Kidney (tissue), 13 donors: ENCODE measurements at regions not wholly inside any gene's neighbourhood (a gene's known extent, or its start where the extent isn't known, plus 50 kb on each side); places are given as distances from the start of the nearest gene placed in this dataset.

Experiments used
- DNase-seq, 5 donors: peaks; one replicate each; pipeline ENCODE4 v3.0.0-alpha.2; 2013 to 2020
- FAIRE-seq: peaks from 2 replicates; lab custom pipeline; 2012; peaks lifted over from hg19 to GRCh38; lab: Jason Lieb, UNC
- H3K27ac ChIP-seq, 2 donors: one replicate each; pipeline ENCODE4 v1.7.0; 2013; ENCODE audit warnings: low read depth in 2 of 2, low read length in 2 of 2, inconsistent platforms in 1 of 2
- H3K27me3 ChIP-seq: one replicate; pipeline ENCODE4 v1.7.1; 2013; ENCODE audit warnings: low read length, inconsistent platforms; ENCODE audit not compliant: control insufficient read depth, insufficient read depth
- H3K36me3 ChIP-seq, 3 donors: one replicate each; pipeline versions ENCODE4 v1.7.0 to v1.7.1; 2013; ENCODE audit warnings: low read length in 3 of 3, control low read depth in 1 of 3, inconsistent platforms in 1 of 3; ENCODE audit not compliant: insufficient read depth in 3 of 3, control insufficient read depth in 2 of 3
- H3K4me1 ChIP-seq, 3 donors: one replicate each; pipeline versions ENCODE4 v1.7.0 to v1.7.1; 2013; ENCODE audit warnings: low read length in 3 of 3, inconsistent platforms in 1 of 3, low read depth in 1 of 3; ENCODE audit not compliant: control insufficient read depth in 2 of 3, insufficient read depth in 2 of 3
- H3K4me3 ChIP-seq, 3 donors: one replicate each; pipeline versions ENCODE4 v1.7.0 to v1.8.1; 2013; ENCODE audit warnings: low read length in 3 of 3, control low read depth in 1 of 3, inconsistent platforms in 1 of 3
- H3K9ac ChIP-seq, 3 donors: one replicate each; pipeline versions ENCODE4 v1.7.0 to v1.7.1; 2013; ENCODE audit warnings: low read length in 3 of 3, control low read depth in 1 of 3, inconsistent platforms in 1 of 3
- H3K9me3 ChIP-seq, 3 donors: one replicate each; pipeline versions ENCODE4 v1.7.0 to v1.7.1; 2013; ENCODE audit warnings: low read length in 3 of 3, control low read depth in 1 of 3, inconsistent platforms in 1 of 3; ENCODE audit not compliant: control insufficient read depth in 2 of 3, insufficient read depth in 1 of 3
- intact Hi-C: fragments of 100-400 bp; cut with DNase I; formaldehyde crosslinking; loops from one replicate; pipeline ENCODE4 v1.11.1; 2022
- TF ChIP-seq, protein P1 (sequence below): IDR thresholded peaks from 3 replicates; pipeline ENCODE4 v1.5.1; 2012; ENCODE audit warnings: mild to moderate bottlenecking, moderate library complexity, borderline replicate concordance; ENCODE audit not compliant: insufficient read depth; ENCODE audit errors: extremely low read depth
- donor health status: control.
- donor health status: control.
- donor health status: control.
- donor health status: control.
- donor health status: control.
- donor health status: DM: yes; HTN: yes; CAD: no.
- donor health status: Normal renal cell carcinoma (clear cell type).

DNA sequence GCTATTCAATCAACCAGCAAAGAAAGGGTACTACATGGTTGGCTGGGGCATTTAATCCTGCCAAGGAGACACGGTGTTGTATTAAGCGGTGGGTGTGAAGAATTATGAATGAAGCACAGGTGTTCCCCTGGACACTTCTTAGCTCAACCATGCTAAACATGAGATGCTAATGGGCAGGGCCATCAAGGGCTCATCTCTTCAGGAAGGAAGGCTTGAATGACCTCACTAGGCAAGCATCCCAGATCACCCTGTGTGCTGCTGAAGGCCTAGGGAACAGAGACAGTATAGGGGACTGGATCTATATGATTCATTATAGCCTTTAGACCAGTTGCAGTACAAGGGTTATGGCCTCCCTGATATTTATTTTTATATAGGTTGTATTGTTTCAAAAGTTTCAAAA, 221.3 kb upstream of the SLCO3A1 start:
- Histone ChIP-seq H3K27ac (no peak overlapping the region), H3K36me3 (no peaks in the 10 kb centered on the region), H3K4me1 (no peaks in the 10 kb centered on the region), H3K9ac (no peak overlapping the region), H3K27me3 (no peaks in the 10 kb centered on the region), H3K9me3 (no peaks in the 10 kb centered on the region), H3K4me3 (no peak overlapping the region)
- intact Hi-C loops = no loop called here
- FAIRE-seq = no peak
- DNase-seq = no peak
- TF ChIP-seq, protein P1, sequence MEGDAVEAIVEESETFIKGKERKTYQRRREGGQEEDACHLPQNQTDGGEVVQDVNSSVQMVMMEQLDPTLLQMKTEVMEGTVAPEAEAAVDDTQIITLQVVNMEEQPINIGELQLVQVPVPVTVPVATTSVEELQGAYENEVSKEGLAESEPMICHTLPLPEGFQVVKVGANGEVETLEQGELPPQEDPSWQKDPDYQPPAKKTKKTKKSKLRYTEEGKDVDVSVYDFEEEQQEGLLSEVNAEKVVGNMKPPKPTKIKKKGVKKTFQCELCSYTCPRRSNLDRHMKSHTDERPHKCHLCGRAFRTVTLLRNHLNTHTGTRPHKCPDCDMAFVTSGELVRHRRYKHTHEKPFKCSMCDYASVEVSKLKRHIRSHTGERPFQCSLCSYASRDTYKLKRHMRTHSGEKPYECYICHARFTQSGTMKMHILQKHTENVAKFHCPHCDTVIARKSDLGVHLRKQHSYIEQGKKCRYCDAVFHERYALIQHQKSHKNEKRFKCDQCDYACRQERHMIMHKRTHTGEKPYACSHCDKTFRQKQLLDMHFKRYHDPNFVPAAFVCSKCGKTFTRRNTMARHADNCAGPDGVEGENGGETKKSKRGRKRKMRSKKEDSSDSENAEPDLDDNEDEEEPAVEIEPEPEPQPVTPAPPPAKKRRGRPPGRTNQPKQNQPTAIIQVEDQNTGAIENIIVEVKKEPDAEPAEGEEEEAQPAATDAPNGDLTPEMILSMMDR = no peak

GRCh38 chr15:91632981-91633380, 220.5 kb upstream of the SLCO3A1 start:
- intact Hi-C loops = no loop called here
- FAIRE-seq (no peak), DNase-seq (no peak)
- TF ChIP-seq, protein P1 = no peak
- no peaks in the 10 kb centered on the region for H3K27me3 ChIP-seq
- H3K4me3 ChIP-seq = no peak overlapping the region
- no peaks in the 10 kb centered on the region for H3K4me1 ChIP-seq
- no peaks in the 10 kb centered on the region for H3K9me3 ChIP-seq
- no peaks in the 10 kb centered on the region for H3K36me3 ChIP-seq
- H3K27ac ChIP-seq = no peak overlapping the region
- no peak overlapping the region for H3K9ac ChIP-seq

DNA sequence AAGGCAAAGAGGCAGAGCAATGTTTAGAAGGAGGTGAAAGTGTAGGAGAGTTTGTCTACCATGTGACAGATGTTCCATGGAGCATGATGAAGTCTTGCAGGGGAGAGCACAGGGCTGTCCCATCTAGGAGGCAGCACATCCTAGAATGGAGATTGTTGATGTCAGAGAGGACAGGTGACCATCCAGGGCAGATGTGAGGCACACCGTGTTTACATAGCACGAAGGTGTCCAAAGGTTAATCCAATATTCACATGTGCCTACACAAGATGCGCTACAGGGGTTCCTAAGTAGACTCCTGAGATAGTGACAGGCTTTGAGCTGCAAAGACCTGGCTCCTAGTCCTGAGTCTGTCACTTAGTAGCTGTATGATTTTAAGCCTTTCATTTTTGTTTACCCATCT, 219.3 kb upstream of the SLCO3A1 start:
- Histone ChIP-seq H3K27me3 (no peaks in the 10 kb centered on the region), H3K36me3 (no peaks in the 10 kb centered on the region), H3K4me3 (no peak overlapping the region), H3K4me1 (no peaks in the 10 kb centered on the region), H3K27ac (no peak overlapping the region), H3K9me3 (no peaks in the 10 kb centered on the region), H3K9ac (no peak overlapping the region)
- intact Hi-C loops = no loop called here
- TF ChIP-seq, protein P1 = no peak
- DNase-seq (no peak), FAIRE-seq (no peak)

- no peak overlapping the region for H3K9ac ChIP-seq
- no peak overlapping the region for H3K4me3 ChIP-seq
- no peak overlapping the region for H3K27ac ChIP-seq
- no peaks in the 10 kb centered on the region for H3K27me3 ChIP-seq
- intact Hi-C loops = no loop called here
- H3K4me1 ChIP-seq = no peaks in the 10 kb centered on the region
- H3K9me3 ChIP-seq = peaks cover 0 to 6% (median 3%) of the 10 kb centered on the region in 3 donors
- FAIRE-seq (no peak), DNase-seq (no peak)
- H3K36me3 ChIP-seq = no peaks in the 10 kb centered on the region
- TF ChIP-seq, protein P1 = no peak
These were observed 218.4 kb upstream of the SLCO3A1 start for GRCh38 chr15:91635080-91635479.
